ENCODE measurements at regions not wholly inside any gene's neighbourhood (a gene's known extent, or its start where the extent isn't known, plus 50 kb on each side); places are given as distances from the start of the nearest gene placed in this dataset.

GRCh38 chr3:13208706-13209633 is 135.7 kb upstream of the IQSEC1 start:
- SMC1A ChIA-PET (ENCODE audit: uncharacterized antibody, unreplicated experiment) = no interaction called here
- Histone ChIP-seq H3K4me2 (ENCODE audit: control insufficient read depth, insufficient read depth) (no peak overlapping the region), H3K9me3 (replicated peaks; ENCODE audit: control insufficient read depth, insufficient read depth, low read length) (no peaks in the 10 kb centered on the region), H3K4me1 (ENCODE audit: control insufficient read depth, insufficient read depth, low read length) (no peaks in the 10 kb centered on the region), H3K4me3 (no peak overlapping the region), H3K9ac (ENCODE audit: control insufficient read depth, insufficient read depth, low read length) (no peak overlapping the region), H4K20me1 (ENCODE audit: control insufficient read depth, insufficient read depth) (no peaks in the 10 kb centered on the region), H2AFZ (ENCODE audit: control insufficient read depth, low read depth, low read length) (no peak overlapping the region), H3K27me3 (replicated peaks in 1 of 2; ENCODE audit: control insufficient read depth in 2 of 2, insufficient read depth in 2 of 2, low read length in 1 of 2) (peaks cover 2 to 7% of the 10 kb centered on the region in 2 experiments; a peak in 3 of 4 replicates), H3K36me3 (ENCODE audit: control insufficient read depth in 2 of 2, insufficient read depth in 2 of 2, low read length in 1 of 2) (no peaks in the 10 kb centered on the region), H3K27ac (ENCODE audit: control insufficient read depth, insufficient read depth) (no peak overlapping the region), H3K79me2 (ENCODE audit: control insufficient read depth, insufficient read depth, low read length) (no peaks in the 10 kb centered on the region)
- intact Hi-C loops (cut with micrococcal nuclease; ENCODE audit: unreplicated experiment) = no loop called here
- TF ChIP-seq BACH1 (IDR thresholded peaks at IDR 0.05; ENCODE audit: borderline replicate concordance) (no peak), RB1 (IDR thresholded peaks at IDR 0.05; ENCODE audit: borderline replicate concordance) (no peak), SREBF2 (IDR thresholded peaks at IDR 0.05; ENCODE audit: low read length) (no peak), MEF2B (IDR thresholded peaks at IDR 0.05; ENCODE audit: partially characterized antibody, poor library complexity, severe bottlenecking) (no peak), ZBTB4 (CRISPR knock-in tag; IDR thresholded peaks at IDR 0.05) (no peak), FOXM1 (IDR thresholded peaks at IDR 0.05; ENCODE audit: low read depth, low read length) (no peak), BCL3 (IDR thresholded peaks at IDR 0.05; ENCODE audit: borderline replicate concordance, insufficient read depth, low read depth, low read length, poor library complexity, severe bottlenecking) (no peak), WRNIP1 (IDR thresholded peaks at IDR 0.05; ENCODE audit: borderline replicate concordance, low read depth, low read length) (no peak), RELA (IDR thresholded peaks at IDR 0.05; ENCODE audit: borderline replicate concordance, partially characterized antibody) (no peak), RFX5 (IDR thresholded peaks at IDR 0.05; ENCODE audit: low read depth, low read length) (no peak), IKZF2 (IDR thresholded peaks at IDR 0.05) (no peak), ATF7 (IDR thresholded peaks at IDR 0.05; ENCODE audit: low read depth) (no peak), CEBPB (IDR thresholded peaks at IDR 0.05; ENCODE audit: borderline replicate concordance in 1 of 2, low read depth in 2 of 2, low read length in 2 of 2) (no peak), SIX5 (IDR thresholded peaks at IDR 0.05; ENCODE audit: low read depth, low read length, severe bottlenecking) (no peak), ZNF24 (IDR thresholded peaks at IDR 0.05) (no peak)
- TF ChIP-seq, protein P1, sequence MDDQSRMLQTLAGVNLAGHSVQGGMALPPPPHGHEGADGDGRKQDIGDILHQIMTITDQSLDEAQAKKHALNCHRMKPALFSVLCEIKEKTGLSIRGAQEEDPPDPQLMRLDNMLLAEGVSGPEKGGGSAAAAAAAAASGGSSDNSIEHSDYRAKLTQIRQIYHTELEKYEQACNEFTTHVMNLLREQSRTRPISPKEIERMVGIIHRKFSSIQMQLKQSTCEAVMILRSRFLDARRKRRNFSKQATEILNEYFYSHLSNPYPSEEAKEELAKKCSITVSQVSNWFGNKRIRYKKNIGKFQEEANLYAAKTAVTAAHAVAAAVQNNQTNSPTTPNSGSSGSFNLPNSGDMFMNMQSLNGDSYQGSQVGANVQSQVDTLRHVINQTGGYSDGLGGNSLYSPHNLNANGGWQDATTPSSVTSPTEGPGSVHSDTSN (IDR thresholded peaks at IDR 0.05; ENCODE audit: insufficient replicate concordance, low read depth, low read length) = no peak
- 27% methylated on average over 17 of the region's 17 CpGs for WGBS (ENCODE audit: insufficient coverage, insufficient replicate concordance, low lambda C conversion rate, missing lambda C conversion rate)
- BruUV-seq (replicated peaks) = no TSS peak
- in situ Hi-C loops (cut with MboI) = no loop called here
- FAIRE-seq (no peak), ATAC-seq (no peak), DNase-seq (ENCODE audit: low read depth, low spot score) (no peak)
- POLR2A ChIA-PET = no interaction called here
- CTCF ChIA-PET = interaction anchor here (1.2 kb wide), 1 partner anchor 244 kb away, joined by 5 read pairs; no protein-coding TSS in a partner anchor
- RAD21 ChIA-PET (ENCODE audit: unreplicated experiment) = no interaction called here
